LNCaP clone FGC (cell line): ENCODE measurements at regions not wholly inside any gene's neighbourhood (a gene's known extent, or its start where the extent isn't known, plus 50 kb on each side); places are given as distances from the start of the nearest gene placed in this dataset.

Source experiments
- DNase-seq: peaks from one replicate; pipeline ENCODE4 v3.0.0-alpha.2; 2011; ENCODE audit warnings: low read depth
- H3K4me3 ChIP-seq: 2 replicates; pipeline ENCODE4 v1.5.1; 2011; ENCODE audit warnings: mild to moderate bottlenecking, low read depth, low read length, control low read depth
- CTCF ChIP-seq: IDR thresholded peaks from 2 replicates; pipeline ENCODE4 v1.5.1; 2012; ENCODE audit warnings: mild to moderate bottlenecking; ENCODE audit not compliant: control insufficient read depth, insufficient read depth; ENCODE audit errors: extremely low read depth

- no peak overlapping the region for H3K4me3 ChIP-seq
- TF ChIP-seq CTCF = no peak
- no peak for DNase-seq
Observed at GRCh38 chr13:79222427-79223205, 183.4 kb downstream of the RBM26 start.

GRCh38 chr13:79212064-79212619, 193.9 kb downstream of the RBM26 start:
- no peak overlapping the region for H3K4me3 ChIP-seq
- TF ChIP-seq CTCF = no peak
- no peak for DNase-seq

- no peak for TF ChIP-seq CTCF
- no peak overlapping the region for H3K4me3 ChIP-seq
- DNase-seq = no peak
Observed at GRCh38 chr13:79211377-79211776, 194.7 kb downstream of the RBM26 start.

- no peak for TF ChIP-seq CTCF
- no peak for DNase-seq
- no peak overlapping the region for H3K4me3 ChIP-seq
Observed at GRCh38 chr13:79197933-79198332, 208.1 kb downstream of the RBM26 start.

GRCh38 chr13:79196843-79197242, 209.2 kb downstream of the RBM26 start:
- TF ChIP-seq CTCF = no peak
- DNase-seq = no peak
- H3K4me3 ChIP-seq = no peak overlapping the region

- TF ChIP-seq CTCF = no peak
- no peak for DNase-seq
- no peak overlapping the region for H3K4me3 ChIP-seq
Observed at GRCh38 chr13:79196366-79196765, 209.7 kb downstream of the RBM26 start.

- H3K4me3 ChIP-seq = no peak overlapping the region
- no peak for TF ChIP-seq CTCF
- no peak for DNase-seq
Observed at GRCh38 chr13:79194727-79195126, 211.3 kb downstream of the RBM26 start.
